OCI-LY7 (cell line): ENCODE measurements at regions not wholly inside any gene's neighbourhood (a gene's known extent, or its start where the extent isn't known, plus 50 kb on each side); places are given as distances from the start of the nearest gene placed in this dataset.

Experiments used
- BruUV-seq: library from RNA; stranded (reverse); fragments of 400-500 nt; replicated peaks from 2 replicates; lab custom pipeline; 2021; lab: Mats Ljungman, UMichigan
- CTCF ChIA-PET: fragments of 300-600 bp; sonication (Branson Sonifier 250); formaldehyde crosslinking; loops from one replicate; lab custom pipeline; 2022; ENCODE audit warnings: antibody characterized with exemption; ENCODE audit not compliant: unreplicated experiment; lab: Charles Lee
- POLR2A ChIA-PET: fragments of 300-600 bp; sonication (Branson Sonifier 250); formaldehyde crosslinking; loops from one replicate; lab custom pipeline; 2022; ENCODE audit warnings: antibody characterized with exemption; lab: Charles Lee
- DNase-seq: peaks from one replicate; pipeline ENCODE4 v3.0.0-alpha.2; 2015; ENCODE audit warnings: low spot score
- H2AFZ ChIP-seq: fragments of 200-600 bp; sonication (generic), shearing (Covaris generic); 2 replicates; pipeline ENCODE4 v1.6.1; 2014; ENCODE audit warnings: mild to moderate bottlenecking, antibody characterized with exemption, low read length, moderate library complexity
- H3K27ac ChIP-seq: fragments of 200-600 bp; sonication (generic); 2 replicates; pipeline ENCODE4 v1.5.1; 2014; ENCODE audit warnings: mixed run types, low read depth, mild to moderate bottlenecking, moderate library complexity, low read length, inconsistent platforms; ENCODE audit not compliant: poor library complexity, severe bottlenecking
- H3K36me3 ChIP-seq: fragments of 200-600 bp; sonication (generic); 2 replicates; pipeline ENCODE4 v1.6.1; 2014; ENCODE audit warnings: mild to moderate bottlenecking, antibody characterized with exemption, low read length, moderate library complexity, mixed read lengths; ENCODE audit not compliant: insufficient read depth
- H3K4me1 ChIP-seq: fragments of 200-600 bp; sonication (generic); 2 replicates; pipeline ENCODE4 v1.5.1; 2014; ENCODE audit warnings: mild to moderate bottlenecking, low read length; ENCODE audit not compliant: insufficient read depth, poor library complexity, severe bottlenecking
- H3K4me2 ChIP-seq: fragments of 200-600 bp; sonication (generic); 2 replicates; pipeline ENCODE4 v1.6.1; 2014; ENCODE audit warnings: mild to moderate bottlenecking, low read length
- H3K4me3 ChIP-seq: fragments of 200-600 bp; sonication (generic); 2 replicates; pipeline ENCODE4 v1.5.1; 2014; ENCODE audit warnings: mild to moderate bottlenecking, low read depth, low read length; ENCODE audit not compliant: poor library complexity, severe bottlenecking
- H3K79me2 ChIP-seq: fragments of 200-600 bp; sonication (generic); 2 replicates; pipeline ENCODE4 v1.6.1; 2016; ENCODE audit warnings: low read depth, mild to moderate bottlenecking, low read length, moderate library complexity, mixed read lengths; ENCODE audit not compliant: insufficient read depth
- H3K9me2 ChIP-seq: fragments of 200-600 bp; sonication (generic); 2 replicates; pipeline ENCODE4 v1.6.1; 2016; ENCODE audit warnings: mild to moderate bottlenecking, low read length, mixed read lengths; ENCODE audit not compliant: insufficient read depth
- H3K9me3 ChIP-seq: fragments of 200-600 bp; sonication (generic); 2 replicates; pipeline ENCODE4 v1.6.1; 2014; ENCODE audit warnings: mild to moderate bottlenecking, mixed run types, low read length, mixed read lengths
- H4K20me1 ChIP-seq: fragments of 200-600 bp; sonication (generic); 2 replicates; pipeline ENCODE4 v1.6.1; 2014; ENCODE audit warnings: mild to moderate bottlenecking, antibody characterized with exemption, low read length, moderate library complexity, mixed read lengths; ENCODE audit not compliant: insufficient read depth
- EZH2phosphoT487 ChIP-seq: fragments of 200-600 bp; sonication (generic); IDR thresholded peaks from 2 replicates; pipeline ENCODE4 v1.6.1; 2018; ENCODE audit warnings: low read depth, borderline replicate concordance, mild to moderate bottlenecking, mixed run types, antibody characterized with exemption, low read length, moderate library complexity, mixed read lengths
- intact Hi-C: fragments of 100-400 bp; cut with micrococcal nuclease; formaldehyde crosslinking; loops from one replicate; pipeline ENCODE4 v1.10.0; 2022; ENCODE audit not compliant: unreplicated experiment
- TF ChIP-seq, protein P1 (sequence below): fragments of 200-600 bp; sonication (generic); conservative IDR thresholded peaks from 2 replicates; pipeline ENCODE4 v1.5.1; 2014; ENCODE audit warnings: mild to moderate bottlenecking, antibody characterized with exemption, low read length, moderate library complexity, mixed read lengths

DNA sequence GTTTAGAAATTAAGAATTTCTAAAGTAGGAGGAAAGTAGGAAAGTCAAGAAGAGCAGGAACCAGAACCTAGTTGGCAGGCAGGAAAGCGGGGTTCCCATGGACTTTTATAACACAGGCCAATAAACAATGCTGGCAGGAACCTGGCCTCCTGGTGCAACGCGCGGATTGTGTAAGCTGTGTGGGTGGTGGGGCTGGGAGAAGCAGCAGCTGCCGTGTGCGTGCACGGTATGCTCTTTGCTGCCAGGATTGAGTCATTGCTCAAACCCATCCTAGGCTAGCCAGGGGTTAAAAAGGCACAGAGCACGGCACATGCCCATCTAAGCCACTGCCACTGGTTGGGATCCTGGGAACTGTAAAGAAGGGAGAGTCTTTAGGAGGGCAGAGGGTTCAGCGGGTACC, 209.9 kb upstream of the RGMA start:
- intact Hi-C loops, result no loop called here
- Histone ChIP-seq H3K4me1 (no peaks in the 10 kb centered on the region), H3K27ac (no peak overlapping the region), H3K4me2 (no peak overlapping the region), H3K79me2 (no peaks in the 10 kb centered on the region), H2AFZ (no peak overlapping the region), H4K20me1 (no peaks in the 10 kb centered on the region), H3K4me3 (no peak overlapping the region), H3K9me3 (no peaks in the 10 kb centered on the region), H3K36me3 (no peaks in the 10 kb centered on the region), H3K9me2 (no peaks in the 10 kb centered on the region)
- ChIA-PET POLR2A (no interaction called here), CTCF (no interaction called here)
- BruUV-seq, result no TSS peak
- TF ChIP-seq EZH2phosphoT487, result no peak
- TF ChIP-seq, protein P1, sequence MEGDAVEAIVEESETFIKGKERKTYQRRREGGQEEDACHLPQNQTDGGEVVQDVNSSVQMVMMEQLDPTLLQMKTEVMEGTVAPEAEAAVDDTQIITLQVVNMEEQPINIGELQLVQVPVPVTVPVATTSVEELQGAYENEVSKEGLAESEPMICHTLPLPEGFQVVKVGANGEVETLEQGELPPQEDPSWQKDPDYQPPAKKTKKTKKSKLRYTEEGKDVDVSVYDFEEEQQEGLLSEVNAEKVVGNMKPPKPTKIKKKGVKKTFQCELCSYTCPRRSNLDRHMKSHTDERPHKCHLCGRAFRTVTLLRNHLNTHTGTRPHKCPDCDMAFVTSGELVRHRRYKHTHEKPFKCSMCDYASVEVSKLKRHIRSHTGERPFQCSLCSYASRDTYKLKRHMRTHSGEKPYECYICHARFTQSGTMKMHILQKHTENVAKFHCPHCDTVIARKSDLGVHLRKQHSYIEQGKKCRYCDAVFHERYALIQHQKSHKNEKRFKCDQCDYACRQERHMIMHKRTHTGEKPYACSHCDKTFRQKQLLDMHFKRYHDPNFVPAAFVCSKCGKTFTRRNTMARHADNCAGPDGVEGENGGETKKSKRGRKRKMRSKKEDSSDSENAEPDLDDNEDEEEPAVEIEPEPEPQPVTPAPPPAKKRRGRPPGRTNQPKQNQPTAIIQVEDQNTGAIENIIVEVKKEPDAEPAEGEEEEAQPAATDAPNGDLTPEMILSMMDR, result no peak
- DNase-seq, result no peak

GRCh38 chr15:93296759-93297500, 207.9 kb upstream of the RGMA start:
- H3K4me3 ChIP-seq, result no peak overlapping the region
- no peaks in the 10 kb centered on the region for H4K20me1 ChIP-seq
- no peak overlapping the region for H2AFZ ChIP-seq
- ChIA-PET CTCF (no interaction called here), POLR2A (interaction anchor here (1.0 kb wide), 1 partner anchor 10 kb away, joined by 4 read pairs; no protein-coding TSS in a partner anchor)
- H3K27ac ChIP-seq, result no peak overlapping the region
- no peak overlapping the region for H3K4me2 ChIP-seq
- intact Hi-C loops, result no loop called here
- no peaks in the 10 kb centered on the region for H3K4me1 ChIP-seq
- no peaks in the 10 kb centered on the region for H3K9me3 ChIP-seq
- H3K9me2 ChIP-seq, result no peaks in the 10 kb centered on the region
- TF ChIP-seq, protein P1, result no peak
- no peak for TF ChIP-seq EZH2phosphoT487
- no peaks in the 10 kb centered on the region for H3K79me2 ChIP-seq
- BruUV-seq, result no TSS peak
- DNase-seq, result no peak
- H3K36me3 ChIP-seq, result no peaks in the 10 kb centered on the region

- Histone ChIP-seq H4K20me1 (no peaks in the 10 kb centered on the region), H3K36me3 (no peaks in the 10 kb centered on the region), H3K4me2 (no peak overlapping the region), H3K9me3 (no peaks in the 10 kb centered on the region), H3K9me2 (no peaks in the 10 kb centered on the region), H3K4me1 (no peaks in the 10 kb centered on the region), H3K79me2 (no peaks in the 10 kb centered on the region), H3K4me3 (no peak overlapping the region), H2AFZ (no peak overlapping the region), H3K27ac (no peak overlapping the region)
- CTCF ChIA-PET, result no interaction called here
- TF ChIP-seq, protein P1, result no peak
- TF ChIP-seq EZH2phosphoT487, result no peak
- no peak for DNase-seq
- no TSS peak for BruUV-seq
- POLR2A ChIA-PET, result no interaction called here
- intact Hi-C loops, result no loop called here
Observed at GRCh38 chr15:93294896-93295295, 205.9 kb upstream of the RGMA start.
